Stomach (tissue), 4 donors: ENCODE measurements at regions not wholly inside any gene's neighbourhood (a gene's known extent, or its start where the extent isn't known, plus 50 kb on each side); places are given as distances from the start of the nearest gene placed in this dataset.

Experiments
- CTCF ChIP-seq, 7 experiments: fragments of 450-650 bp in 4 of 7; fragments of 200-600 bp in 3 of 7; sonication (generic) in 3 of 7; IDR thresholded peaks; one replicate each; pipeline ENCODE4 v1.5.1; 2016 to 2019; ENCODE audit warnings: antibody characterized with exemption in 7 of 7, control low read depth in 2 of 7, mild to moderate bottlenecking in 1 of 7
- POLR2AphosphoS5 ChIP-seq, 3 donors: sonication (generic); formaldehyde crosslinking; IDR thresholded peaks; one replicate each; pipeline ENCODE4 v1.6.1; 2016; ENCODE audit warnings: antibody characterized with exemption in 3 of 3

GRCh38 chr1:219461981-219462400 lies 150.9 kb downstream of the ZC3H11B start:
- TF ChIP-seq CTCF (IDR thresholded peaks at IDR 0.05) (no peak), POLR2AphosphoS5 (IDR thresholded peaks at IDR 0.05) (no peak)
